Retinal pigment epithelial cell (primary cell): ENCODE measurements at regions not wholly inside any gene's neighbourhood (a gene's known extent, or its start where the extent isn't known, plus 50 kb on each side); places are given as distances from the start of the nearest gene placed in this dataset.

Experiments used
- DNase-seq: peaks from one replicate; pipeline ENCODE4 v3.0.0-alpha.2; 2010; ENCODE audit warnings: low read depth
- H3K4me3 ChIP-seq: 2 replicates; pipeline ENCODE4 v1.5.1; 2011; ENCODE audit warnings: mild to moderate bottlenecking, low read length, control low read depth, moderate library complexity
- CTCF ChIP-seq: conservative IDR thresholded peaks from 2 replicates; pipeline ENCODE4 v1.5.1; 2011; ENCODE audit warnings: low read depth, low read length, control low read depth, inconsistent platforms

- no peak for TF ChIP-seq CTCF
- no peak overlapping the region for H3K4me3 ChIP-seq
- DNase-seq: no peak
Measured at GRCh38 chr5:3662344-3662743, 66.7 kb downstream of the IRX1 start.

GRCh38 chr5:3671337-3671736, 75.7 kb downstream of the IRX1 start:
- TF ChIP-seq CTCF: no peak
- DNase-seq: no peak
- H3K4me3 ChIP-seq: no peak overlapping the region

GRCh38 chr5:3678801-3679200, 83.2 kb downstream of the IRX1 start:
- no peak overlapping the region for H3K4me3 ChIP-seq
- no peak for DNase-seq
- no peak for TF ChIP-seq CTCF

- no peak overlapping the region for H3K4me3 ChIP-seq
- TF ChIP-seq CTCF: no peak
- DNase-seq: no peak
Measured at GRCh38 chr5:3680821-3681220, 85.2 kb downstream of the IRX1 start.

GRCh38 chr5:3684118-3684517, 88.5 kb downstream of the IRX1 start:
- TF ChIP-seq CTCF: no peak
- DNase-seq: no peak
- no peak overlapping the region for H3K4me3 ChIP-seq

- TF ChIP-seq CTCF: no peak
- no peak for DNase-seq
Measured at GRCh38 chr5:3684771-3685354, 89.2 kb downstream of the IRX1 start.

GRCh38 chr5:3694819-3695218, 99.2 kb downstream of the IRX1 start:
- TF ChIP-seq CTCF: no peak
- no peak for DNase-seq
- H3K4me3 ChIP-seq: no peak overlapping the region

More at GRCh38 chr5:3684771-3685354, 89.2 kb downstream of the IRX1 start:
- H3K4me3 ChIP-seq: no peak overlapping the region
